HG02571 (cell line): ENCODE measurements at regions not wholly inside any gene's neighbourhood (a gene's known extent, or its start where the extent isn't known, plus 50 kb on each side); places are given as distances from the start of the nearest gene placed in this dataset.

Experiments
- ATAC-seq: cut with Tn5 transposase; IDR thresholded peaks from one replicate; pipeline ENCODE4 v1.9.1; 2021; ENCODE audit warnings: mild to moderate bottlenecking, moderate library complexity; ENCODE audit not compliant: unreplicated experiment

GRCh38 chr4:167645358-167645757 lies 411.1 kb upstream of the SPOCK3 start:
- ATAC-seq, result no peak

GRCh38 chr4:167652267-167652666 lies 418.0 kb upstream of the SPOCK3 start:
- ATAC-seq, result no peak

GRCh38 chr4:167688660-167689142 lies 403.6 kb upstream of the ANXA10 start:
- ATAC-seq, result no peak

DNA sequence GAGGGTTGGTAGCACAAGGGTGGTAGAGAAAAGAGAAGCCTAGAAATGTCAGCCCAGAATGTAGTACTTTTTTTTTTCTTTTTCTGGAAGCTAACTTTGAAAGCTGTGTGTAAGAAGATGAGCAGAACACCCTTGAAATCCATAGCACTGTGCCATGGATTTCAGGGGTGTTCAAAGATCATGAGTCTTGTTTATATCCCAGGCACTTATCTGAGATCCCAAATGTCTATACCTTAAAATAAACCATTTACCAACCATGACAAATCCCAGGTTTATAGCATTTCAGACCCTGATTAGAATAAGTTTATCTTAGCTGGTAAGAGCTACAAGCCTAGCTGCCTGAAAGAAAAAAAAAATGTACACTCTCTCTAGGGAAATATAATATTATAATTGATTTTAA lies 389.9 kb upstream of the ANXA10 start:
- ATAC-seq, result no peak

- no peak for ATAC-seq
Measured at GRCh38 chr4:167711517-167711916, 380.8 kb upstream of the ANXA10 start.

- ATAC-seq, result no peak
Measured at GRCh38 chr4:167713756-167714155, 378.6 kb upstream of the ANXA10 start.

DNA sequence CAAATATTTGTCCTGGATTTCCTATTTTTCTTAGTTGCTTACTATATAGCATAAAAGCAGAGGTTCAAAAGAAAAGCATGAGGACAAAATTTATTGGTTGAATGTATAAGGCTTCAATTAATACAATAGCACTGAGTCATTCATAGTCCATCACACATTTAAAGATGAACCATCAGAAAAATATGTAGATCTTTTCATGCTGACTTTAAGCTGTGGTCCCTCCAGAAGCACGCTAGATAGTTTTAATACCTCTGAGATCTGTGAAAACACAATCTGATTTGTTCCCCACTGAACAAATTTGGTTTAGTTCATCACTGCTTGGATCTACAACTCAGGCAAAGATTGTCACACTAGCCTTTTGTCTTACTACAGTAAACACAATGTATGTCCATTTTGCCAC lies 377.2 kb upstream of the ANXA10 start:
- no peak for ATAC-seq

- no peak for ATAC-seq
Measured at GRCh38 chr4:167717495-167717894, 374.8 kb upstream of the ANXA10 start.

DNA sequence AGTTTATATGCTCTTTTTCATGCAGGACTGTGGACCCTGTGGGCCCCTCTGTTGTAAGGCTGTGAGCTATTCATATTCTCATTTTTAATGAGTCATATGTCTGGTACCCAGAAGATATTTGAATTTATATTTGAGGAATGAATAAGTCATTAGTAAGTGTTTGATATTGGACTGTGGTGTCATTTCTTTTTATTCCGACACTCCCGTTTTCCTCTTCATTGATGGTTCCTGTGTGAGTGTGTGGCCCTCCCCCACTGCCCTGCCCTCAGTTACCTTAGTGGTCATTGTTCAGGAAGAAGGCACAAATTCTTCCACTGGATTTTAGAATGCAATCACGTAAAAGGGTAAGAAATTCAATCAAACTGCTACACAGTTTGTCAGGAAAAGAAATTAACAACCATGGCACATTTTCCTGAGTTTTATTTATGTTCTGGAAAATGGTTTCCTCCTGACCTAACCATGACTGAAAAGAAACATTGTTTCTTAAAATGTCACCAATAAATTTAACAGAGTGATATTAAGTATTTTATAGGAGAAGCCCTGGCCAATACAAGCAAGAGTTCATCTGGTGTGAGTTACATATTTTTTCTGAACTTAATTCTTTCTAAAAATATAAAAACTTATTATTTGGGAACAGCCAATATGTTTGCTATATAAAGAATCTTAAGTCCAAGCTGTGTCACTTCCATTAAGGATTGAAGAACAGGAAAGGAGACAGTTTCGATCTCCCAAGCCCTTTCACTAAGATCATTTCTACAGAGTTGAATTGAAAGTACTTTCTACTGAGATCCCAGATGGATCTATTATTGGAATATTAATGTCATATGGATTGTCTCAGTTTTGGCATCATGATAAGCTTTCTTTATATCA lies 370.5 kb upstream of the ANXA10 start:
- ATAC-seq, result no peak

DNA sequence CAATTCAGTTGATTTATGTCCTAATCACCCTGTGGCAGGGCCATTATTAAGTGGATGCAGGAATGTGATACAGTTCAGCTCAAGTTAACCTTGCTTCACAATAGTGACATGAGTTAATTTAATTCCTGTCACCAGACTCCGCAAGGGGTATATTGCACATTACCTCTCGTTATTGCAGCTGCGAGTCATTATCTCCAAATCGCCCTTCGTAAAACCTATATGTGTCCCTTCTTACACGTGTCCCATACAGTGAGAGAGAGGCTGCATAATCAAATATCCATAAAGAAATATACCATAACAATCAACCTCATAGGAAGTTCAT lies 369.9 kb upstream of the ANXA10 start:
- ATAC-seq, result no peak

- no peak for ATAC-seq
Measured at GRCh38 chr4:167724941-167725340, 367.4 kb upstream of the ANXA10 start.

DNA sequence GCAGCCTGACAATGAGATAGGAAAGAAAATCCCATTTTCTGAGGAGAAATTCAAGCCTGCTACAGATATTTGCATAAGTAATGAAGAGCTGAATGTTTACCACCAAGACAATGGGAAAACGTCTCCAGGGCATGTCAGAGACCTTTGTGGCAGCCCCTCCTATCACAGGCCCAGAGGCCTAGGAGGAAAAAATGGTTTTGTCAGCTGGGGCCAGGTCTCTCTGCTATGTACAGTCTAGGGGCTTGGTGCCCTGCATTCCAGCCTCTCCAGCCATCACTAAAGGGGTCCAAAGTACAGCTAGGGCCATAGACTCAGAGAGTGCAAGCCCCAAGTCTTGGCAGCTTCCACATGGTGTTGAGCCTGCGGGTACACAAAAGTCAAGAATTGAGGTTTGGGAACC lies 361.6 kb upstream of the ANXA10 start:
- ATAC-seq, result no peak

DNA sequence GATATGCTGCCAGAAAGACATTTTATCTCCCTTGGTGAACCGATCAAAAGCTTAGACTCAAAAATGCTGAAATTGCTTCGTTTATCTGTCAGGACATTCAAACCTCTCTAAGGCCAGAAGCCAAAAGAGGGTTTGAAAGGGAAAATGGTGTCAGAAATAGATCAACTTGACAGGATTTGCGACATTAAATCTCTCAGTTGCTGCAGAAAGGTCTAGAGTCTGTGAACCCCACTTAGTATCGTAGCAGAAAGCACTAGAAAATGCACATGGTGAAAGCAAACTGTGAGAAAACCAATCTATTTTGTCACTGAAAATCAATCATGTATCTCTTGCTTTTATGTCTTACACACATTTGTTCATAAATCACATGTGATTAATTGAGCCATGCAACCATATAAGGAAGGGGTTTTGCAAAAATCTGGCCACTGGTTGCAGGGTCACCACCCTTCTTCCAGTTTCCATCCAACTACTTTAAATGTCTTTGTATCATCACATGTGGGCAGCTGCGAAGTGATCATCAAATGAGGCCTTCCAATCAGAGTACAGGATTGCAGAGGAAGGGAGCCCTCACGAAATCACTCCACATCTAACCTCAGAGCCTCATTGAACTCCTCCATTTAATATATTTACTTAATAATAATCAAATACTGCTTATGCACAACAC lies 347.2 kb upstream of the ANXA10 start:
- no peak for ATAC-seq

GRCh38 chr4:167767281-167767680 lies 325.1 kb upstream of the ANXA10 start:
- ATAC-seq, result no peak

GRCh38 chr4:167774646-167775045 lies 317.7 kb upstream of the ANXA10 start:
- no peak for ATAC-seq

GRCh38 chr4:167775375-167775774 lies 317.0 kb upstream of the ANXA10 start:
- ATAC-seq, result no peak

DNA sequence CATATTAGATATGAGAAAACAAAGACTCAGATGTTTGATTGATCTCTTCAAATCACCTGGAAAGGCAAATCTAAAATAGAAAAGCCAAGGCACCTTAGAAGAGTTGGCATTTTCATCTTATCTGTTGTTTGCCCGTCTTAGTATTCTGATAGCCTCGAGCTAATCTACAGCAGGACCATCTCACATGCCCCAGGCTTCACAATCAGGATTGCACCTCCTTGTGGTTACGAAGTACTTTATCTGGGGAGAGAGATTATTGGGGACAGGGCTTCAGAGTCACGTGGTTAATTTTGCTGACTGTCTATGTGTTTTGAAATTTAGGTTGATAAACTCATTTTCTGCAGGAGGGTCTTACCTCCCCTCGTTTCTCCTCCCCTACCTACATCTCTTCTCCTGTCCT lies 313.1 kb upstream of the ANXA10 start:
- ATAC-seq, result no peak

- no peak for ATAC-seq
Measured at GRCh38 chr4:167779864-167780263, 312.5 kb upstream of the ANXA10 start.

DNA sequence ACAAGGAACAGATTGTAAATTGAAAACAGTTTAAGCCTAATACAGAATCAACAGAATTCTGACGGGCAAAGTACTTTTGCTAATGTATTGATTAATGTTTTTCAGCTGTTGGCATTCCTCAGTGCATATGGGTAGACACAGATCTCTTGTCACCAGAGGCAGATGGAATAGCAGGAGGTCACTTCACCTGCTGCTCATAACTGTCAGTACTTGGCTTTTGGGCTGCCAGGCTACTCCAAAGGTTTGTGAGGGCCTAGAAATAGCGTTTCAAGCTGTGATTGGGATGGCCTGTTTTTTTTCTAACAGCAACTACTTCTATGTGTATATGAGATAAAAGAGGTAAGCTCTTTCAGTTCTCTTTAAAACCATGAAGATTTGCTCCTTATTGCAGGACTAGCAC lies 307.5 kb upstream of the ANXA10 start:
- ATAC-seq, result no peak

DNA sequence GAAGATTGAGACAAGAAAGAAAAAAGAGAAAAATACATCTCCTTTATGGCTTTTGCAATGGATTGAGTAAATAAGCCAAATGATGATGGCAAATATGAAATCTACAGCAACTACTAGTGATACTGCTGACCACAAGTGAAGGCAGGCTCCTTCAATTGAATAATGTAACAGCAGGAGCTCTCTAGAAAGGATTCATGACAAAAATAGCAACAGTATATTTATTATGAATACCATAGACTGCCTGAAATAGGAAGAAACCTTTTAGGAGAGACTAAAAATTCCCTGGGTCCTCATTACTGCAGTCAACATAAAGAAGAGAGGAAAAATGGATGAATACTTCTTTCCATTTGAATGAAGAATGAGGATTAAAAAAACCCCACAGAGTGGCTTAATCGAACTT lies 306.8 kb upstream of the ANXA10 start:
- ATAC-seq, result no peak

DNA sequence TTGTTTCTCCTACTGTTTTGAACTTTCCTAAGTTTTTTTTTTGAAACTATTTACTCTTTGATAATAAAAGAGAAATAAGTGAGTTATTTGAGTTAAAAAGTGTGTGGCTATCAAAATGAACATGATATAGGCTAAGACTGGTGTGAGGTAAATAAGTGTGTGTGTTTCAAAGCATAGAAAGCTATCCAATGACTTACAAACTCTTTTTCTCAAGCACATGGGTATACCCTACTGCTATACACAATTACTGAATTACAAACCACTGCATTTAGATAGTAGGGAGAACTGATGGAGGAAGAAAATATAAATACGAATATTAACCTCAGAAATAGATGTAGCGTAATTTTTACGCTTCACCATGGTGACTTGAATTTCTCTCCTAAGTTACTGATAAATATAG lies 305.8 kb upstream of the ANXA10 start:
- no peak for ATAC-seq

GRCh38 chr4:167787231-167787630 lies 305.1 kb upstream of the ANXA10 start:
- ATAC-seq, result no peak
